ENCODE measurements at regions not wholly inside any gene's neighbourhood (a gene's known extent, or its start where the extent isn't known, plus 50 kb on each side); places are given as distances from the start of the nearest gene placed in this dataset.

- H3K36me3 Mint-ChIP-seq (ENCODE audit: low read depth): no peaks in the 10 kb centered on the region
- no peak for ATAC-seq
- no peaks in the 10 kb centered on the region for H3K9me3 ChIP-seq (ENCODE audit: control insufficient read depth, low read length, poor library complexity, severe bottlenecking)
- H3K4me3 Mint-ChIP-seq: no peak overlapping the region
- H3K4me1 Mint-ChIP-seq: no peaks in the 10 kb centered on the region
- no peak for DNase-seq
- H3K27ac Mint-ChIP-seq: no peak overlapping the region
- no peaks in the 10 kb centered on the region for H3K27me3 Mint-ChIP-seq
Measured at GRCh38 chr12:58773986-58774385, 146.3 kb downstream of the LRIG3 start.

- ATAC-seq (no peak), DNase-seq (no peak)
- Mint-ChIP-seq H3K36me3 (ENCODE audit: low read depth) (no peaks in the 10 kb centered on the region), H3K4me1 (no peaks in the 10 kb centered on the region), H3K27me3 (no peaks in the 10 kb centered on the region), H3K27ac (no peak overlapping the region), H3K4me3 (no peak overlapping the region)
- H3K9me3 ChIP-seq (ENCODE audit: control insufficient read depth, low read length, poor library complexity, severe bottlenecking): no peaks in the 10 kb centered on the region
Measured at GRCh38 chr12:58774731-58775130, 145.6 kb downstream of the LRIG3 start.

- no peaks in the 10 kb centered on the region for H3K36me3 Mint-ChIP-seq (ENCODE audit: low read depth)
- no peak overlapping the region for H3K27ac Mint-ChIP-seq
- no peaks in the 10 kb centered on the region for H3K27me3 Mint-ChIP-seq
- H3K9me3 ChIP-seq (ENCODE audit: control insufficient read depth, low read length, poor library complexity, severe bottlenecking): no peaks in the 10 kb centered on the region
- ATAC-seq: no peak
- H3K4me1 Mint-ChIP-seq: no peaks in the 10 kb centered on the region
- no peak for DNase-seq
- H3K4me3 Mint-ChIP-seq: no peak overlapping the region
Measured at GRCh38 chr12:58775396-58775795, 144.9 kb downstream of the LRIG3 start.

- DNase-seq: no peak
- Mint-ChIP-seq H3K27me3 (no peaks in the 10 kb centered on the region), H3K4me3 (no peak overlapping the region), H3K27ac (no peak overlapping the region), H3K36me3 (ENCODE audit: low read depth) (no peaks in the 10 kb centered on the region), H3K4me1 (no peaks in the 10 kb centered on the region)
- no peaks in the 10 kb centered on the region for H3K9me3 ChIP-seq (ENCODE audit: control insufficient read depth, low read length, poor library complexity, severe bottlenecking)
- no peak for ATAC-seq
Measured at GRCh38 chr12:58776144-58776543, 144.2 kb downstream of the LRIG3 start.

GRCh38 chr12:58777815-58778214 lies 142.5 kb downstream of the LRIG3 start:
- no peaks in the 10 kb centered on the region for H3K9me3 ChIP-seq (ENCODE audit: control insufficient read depth, low read length, poor library complexity, severe bottlenecking)
- DNase-seq: no peak
- no peaks in the 10 kb centered on the region for H3K36me3 Mint-ChIP-seq (ENCODE audit: low read depth)
- no peak for ATAC-seq
- H3K4me1 Mint-ChIP-seq: no peaks in the 10 kb centered on the region
- no peak overlapping the region for H3K4me3 Mint-ChIP-seq
- no peak overlapping the region for H3K27ac Mint-ChIP-seq
- no peaks in the 10 kb centered on the region for H3K27me3 Mint-ChIP-seq

- Mint-ChIP-seq H3K27me3 (no peaks in the 10 kb centered on the region), H3K4me3 (no peak overlapping the region), H3K27ac (no peak overlapping the region), H3K36me3 (ENCODE audit: low read depth) (no peaks in the 10 kb centered on the region), H3K4me1 (no peaks in the 10 kb centered on the region)
- DNase-seq (no peak), ATAC-seq (no peak)
- no peaks in the 10 kb centered on the region for H3K9me3 ChIP-seq (ENCODE audit: control insufficient read depth, low read length, poor library complexity, severe bottlenecking)
Measured at GRCh38 chr12:58781609-58782008, 138.7 kb downstream of the LRIG3 start.

GRCh38 chr12:58787021-58787760 lies 133.1 kb downstream of the LRIG3 start:
- no peak for ATAC-seq
- no peak overlapping the region for H3K27ac Mint-ChIP-seq
- no peaks in the 10 kb centered on the region for H3K27me3 Mint-ChIP-seq
- H3K36me3 Mint-ChIP-seq (ENCODE audit: low read depth): no peaks in the 10 kb centered on the region
- H3K9me3 ChIP-seq (ENCODE audit: control insufficient read depth, low read length, poor library complexity, severe bottlenecking): no peaks in the 10 kb centered on the region
- H3K4me3 Mint-ChIP-seq: no peak overlapping the region
- DNase-seq: no peak
- no peaks in the 10 kb centered on the region for H3K4me1 Mint-ChIP-seq

- DNase-seq (no peak), ATAC-seq (no peak)
- no peaks in the 10 kb centered on the region for H3K27me3 Mint-ChIP-seq
- H3K27ac Mint-ChIP-seq: no peak overlapping the region
- no peaks in the 10 kb centered on the region for H3K9me3 ChIP-seq (ENCODE audit: control insufficient read depth, low read length, poor library complexity, severe bottlenecking)
- H3K36me3 Mint-ChIP-seq (ENCODE audit: low read depth): no peaks in the 10 kb centered on the region
- no peak overlapping the region for H3K4me3 Mint-ChIP-seq
- no peaks in the 10 kb centered on the region for H3K4me1 Mint-ChIP-seq
Measured at GRCh38 chr12:58794859-58795258, 125.4 kb downstream of the LRIG3 start.

- Mint-ChIP-seq H3K27ac (no peak overlapping the region), H3K27me3 (no peaks in the 10 kb centered on the region), H3K4me1 (no peaks in the 10 kb centered on the region), H3K36me3 (ENCODE audit: low read depth) (no peaks in the 10 kb centered on the region), H3K4me3 (no peak overlapping the region)
- ATAC-seq (no peak), DNase-seq (no peak)
- no peaks in the 10 kb centered on the region for H3K9me3 ChIP-seq (ENCODE audit: control insufficient read depth, low read length, poor library complexity, severe bottlenecking)
Measured at GRCh38 chr12:58795825-58796224, 124.5 kb downstream of the LRIG3 start.

GRCh38 chr12:58801986-58802385 lies 118.3 kb downstream of the LRIG3 start:
- DNase-seq: no peak
- no peak for ATAC-seq
- no peak overlapping the region for H3K27ac Mint-ChIP-seq
- H3K4me1 Mint-ChIP-seq: no peaks in the 10 kb centered on the region
- no peaks in the 10 kb centered on the region for H3K9me3 ChIP-seq (ENCODE audit: control insufficient read depth, low read length, poor library complexity, severe bottlenecking)
- H3K36me3 Mint-ChIP-seq (ENCODE audit: low read depth): no peaks in the 10 kb centered on the region
- H3K4me3 Mint-ChIP-seq: no peak overlapping the region
- no peaks in the 10 kb centered on the region for H3K27me3 Mint-ChIP-seq

- ATAC-seq: no peak
- Mint-ChIP-seq H3K36me3 (ENCODE audit: low read depth) (no peaks in the 10 kb centered on the region), H3K4me3 (no peak overlapping the region)
Measured at GRCh38 chr12:58803908-58804307, 116.4 kb downstream of the LRIG3 start.

GRCh38 chr12:58804749-58805148 lies 115.6 kb downstream of the LRIG3 start:
- H3K36me3 Mint-ChIP-seq (ENCODE audit: low read depth): no peaks in the 10 kb centered on the region
- no peak overlapping the region for H3K27ac Mint-ChIP-seq
- H3K9me3 ChIP-seq (ENCODE audit: control insufficient read depth, low read length, poor library complexity, severe bottlenecking): no peaks in the 10 kb centered on the region
- ATAC-seq (no peak), DNase-seq (no peak)
- no peaks in the 10 kb centered on the region for H3K4me1 Mint-ChIP-seq
- H3K27me3 Mint-ChIP-seq: no peaks in the 10 kb centered on the region
- no peak overlapping the region for H3K4me3 Mint-ChIP-seq

More at GRCh38 chr12:58803908-58804307, 116.4 kb downstream of the LRIG3 start:
- DNase-seq: no peak
- no peak overlapping the region for H3K27ac Mint-ChIP-seq
- H3K9me3 ChIP-seq (ENCODE audit: control insufficient read depth, low read length, poor library complexity, severe bottlenecking): no peaks in the 10 kb centered on the region
- no peaks in the 10 kb centered on the region for H3K27me3 Mint-ChIP-seq
- H3K4me1 Mint-ChIP-seq: no peaks in the 10 kb centered on the region

GRCh38 chr12:58809064-58809607 lies 111.2 kb downstream of the LRIG3 start:
- H3K36me3 Mint-ChIP-seq (ENCODE audit: low read depth): no peaks in the 10 kb centered on the region
- DNase-seq: no peak
- H3K9me3 ChIP-seq (ENCODE audit: control insufficient read depth, low read length, poor library complexity, severe bottlenecking): no peaks in the 10 kb centered on the region
- H3K27ac Mint-ChIP-seq: no peak overlapping the region
- no peak for ATAC-seq
- H3K4me1 Mint-ChIP-seq: no peaks in the 10 kb centered on the region
- H3K27me3 Mint-ChIP-seq: no peaks in the 10 kb centered on the region
- no peak overlapping the region for H3K4me3 Mint-ChIP-seq

GRCh38 chr12:58811346-58811745 lies 109.0 kb downstream of the LRIG3 start:
- H3K36me3 Mint-ChIP-seq (ENCODE audit: low read depth): no peaks in the 10 kb centered on the region
- no peak for ATAC-seq
- no peak overlapping the region for H3K4me3 Mint-ChIP-seq
- H3K27me3 Mint-ChIP-seq: no peaks in the 10 kb centered on the region
- no peak overlapping the region for H3K27ac Mint-ChIP-seq
- no peaks in the 10 kb centered on the region for H3K9me3 ChIP-seq (ENCODE audit: control insufficient read depth, low read length, poor library complexity, severe bottlenecking)
- DNase-seq: no peak
- no peaks in the 10 kb centered on the region for H3K4me1 Mint-ChIP-seq
